ENCODE measurements at regions not wholly inside any gene's neighbourhood (a gene's known extent, or its start where the extent isn't known, plus 50 kb on each side); places are given as distances from the start of the nearest gene placed in this dataset.

DNA sequence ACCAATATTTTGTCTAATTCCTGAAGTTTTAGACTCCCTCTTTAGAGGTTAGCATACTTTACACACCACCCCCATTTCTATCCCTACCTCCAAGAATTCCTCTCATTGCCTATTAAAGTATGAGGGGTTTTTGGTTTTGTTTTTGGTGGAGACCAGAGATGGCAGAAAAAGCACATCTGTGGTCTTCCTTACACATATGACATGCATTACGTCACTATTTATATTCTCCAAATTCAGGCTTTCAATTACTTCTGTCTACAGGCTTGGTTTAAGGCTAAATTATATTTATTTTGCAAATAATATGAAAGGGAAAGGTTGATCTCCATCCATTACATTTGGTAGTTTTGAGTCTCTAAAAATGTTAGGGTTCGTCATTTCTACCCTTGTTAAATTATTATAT, 674.6 kb downstream of the LMO4 start:
- Histone ChIP-seq H3K36me3 (no peaks in the 10 kb centered on the region), H3K4me1 (no peaks in the 10 kb centered on the region), H3K27me3 (no peaks in the 10 kb centered on the region), H3K9me3 (no peaks in the 10 kb centered on the region), H3K27ac (no peak overlapping the region), H3K4me3 (no peak overlapping the region)
- TF ChIP-seq EP300 (IDR thresholded peaks at IDR 0.05) (no peak), POLR2A (IDR thresholded peaks at IDR 0.05) (no peak), POLR2AphosphoS5 (IDR thresholded peaks at IDR 0.05) (no peak)
- TF ChIP-seq, protein P1, sequence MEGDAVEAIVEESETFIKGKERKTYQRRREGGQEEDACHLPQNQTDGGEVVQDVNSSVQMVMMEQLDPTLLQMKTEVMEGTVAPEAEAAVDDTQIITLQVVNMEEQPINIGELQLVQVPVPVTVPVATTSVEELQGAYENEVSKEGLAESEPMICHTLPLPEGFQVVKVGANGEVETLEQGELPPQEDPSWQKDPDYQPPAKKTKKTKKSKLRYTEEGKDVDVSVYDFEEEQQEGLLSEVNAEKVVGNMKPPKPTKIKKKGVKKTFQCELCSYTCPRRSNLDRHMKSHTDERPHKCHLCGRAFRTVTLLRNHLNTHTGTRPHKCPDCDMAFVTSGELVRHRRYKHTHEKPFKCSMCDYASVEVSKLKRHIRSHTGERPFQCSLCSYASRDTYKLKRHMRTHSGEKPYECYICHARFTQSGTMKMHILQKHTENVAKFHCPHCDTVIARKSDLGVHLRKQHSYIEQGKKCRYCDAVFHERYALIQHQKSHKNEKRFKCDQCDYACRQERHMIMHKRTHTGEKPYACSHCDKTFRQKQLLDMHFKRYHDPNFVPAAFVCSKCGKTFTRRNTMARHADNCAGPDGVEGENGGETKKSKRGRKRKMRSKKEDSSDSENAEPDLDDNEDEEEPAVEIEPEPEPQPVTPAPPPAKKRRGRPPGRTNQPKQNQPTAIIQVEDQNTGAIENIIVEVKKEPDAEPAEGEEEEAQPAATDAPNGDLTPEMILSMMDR (IDR thresholded peaks at IDR 0.05): no peak
- 85% methylated on average over 2 of the region's 2 CpGs for WGBS
- no peak for DNase-seq (ENCODE audit: low spot score in 2 of 2)

DNA sequence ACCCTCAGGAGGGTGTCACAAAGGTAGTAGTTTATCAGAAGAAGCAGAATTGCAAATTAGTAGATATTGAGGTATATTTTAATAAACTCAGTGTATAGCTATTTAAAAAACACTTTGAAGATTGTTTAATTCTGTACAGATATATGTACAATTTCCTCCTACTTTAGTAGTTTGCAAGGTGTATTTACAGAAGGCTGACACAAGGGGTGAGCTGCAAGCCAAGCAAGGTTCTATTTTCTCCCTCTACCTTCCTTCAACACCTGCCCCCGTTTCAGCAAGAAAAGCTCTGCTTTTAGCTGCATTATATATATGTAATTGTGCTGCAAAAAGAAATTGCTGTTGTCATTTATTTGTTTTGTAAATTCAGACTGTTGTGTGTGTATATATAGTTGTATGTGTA, 674.2 kb upstream of the PKN2 start:
- Histone ChIP-seq H3K27me3 (no peaks in the 10 kb centered on the region), H3K9me3 (no peaks in the 10 kb centered on the region), H3K4me3 (no peak overlapping the region), H3K36me3 (no peaks in the 10 kb centered on the region), H3K27ac (no peak overlapping the region), H3K4me1 (no peaks in the 10 kb centered on the region)
- DNase-seq (ENCODE audit: low spot score in 2 of 2): no peak
- WGBS: 57% methylated on average over 1 of the region's 1 CpG
- TF ChIP-seq POLR2A (IDR thresholded peaks at IDR 0.05) (no peak), EP300 (IDR thresholded peaks at IDR 0.05) (no peak), POLR2AphosphoS5 (IDR thresholded peaks at IDR 0.05) (no peak)
- TF ChIP-seq, protein P1 (IDR thresholded peaks at IDR 0.05): no peak

DNA sequence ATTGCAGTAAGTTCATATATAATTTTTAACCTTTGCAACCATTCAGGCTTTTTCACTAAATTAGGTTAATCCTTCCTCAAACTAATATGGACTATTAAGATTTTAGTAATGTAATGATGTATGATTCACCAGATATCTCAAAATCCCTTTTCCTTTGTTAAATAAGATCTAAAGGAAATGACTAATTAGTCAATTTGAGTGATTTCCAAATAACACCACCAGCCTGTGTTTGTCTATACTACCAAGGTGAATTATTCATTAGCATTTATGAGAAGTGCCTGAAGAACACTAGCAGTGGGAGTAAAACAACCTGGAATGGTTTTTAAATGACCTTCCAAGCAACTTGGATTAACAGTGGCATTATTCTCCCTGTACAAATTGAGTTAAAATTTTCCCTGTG, 670.6 kb upstream of the PKN2 start:
- Histone ChIP-seq H3K4me1 (peaks cover 5% of the 10 kb centered on the region), H3K9me3 (no peaks in the 10 kb centered on the region), H3K27ac (no peak overlapping the region), H3K4me3 (no peak overlapping the region), H3K36me3 (no peaks in the 10 kb centered on the region), H3K27me3 (no peaks in the 10 kb centered on the region)
- DNase-seq (ENCODE audit: low spot score in 2 of 2): no peak
- TF ChIP-seq EP300 (IDR thresholded peaks at IDR 0.05) (no peak), POLR2A (IDR thresholded peaks at IDR 0.05) (no peak), POLR2AphosphoS5 (IDR thresholded peaks at IDR 0.05) (no peak)
- TF ChIP-seq, protein P1 (IDR thresholded peaks at IDR 0.05): no peak

DNA sequence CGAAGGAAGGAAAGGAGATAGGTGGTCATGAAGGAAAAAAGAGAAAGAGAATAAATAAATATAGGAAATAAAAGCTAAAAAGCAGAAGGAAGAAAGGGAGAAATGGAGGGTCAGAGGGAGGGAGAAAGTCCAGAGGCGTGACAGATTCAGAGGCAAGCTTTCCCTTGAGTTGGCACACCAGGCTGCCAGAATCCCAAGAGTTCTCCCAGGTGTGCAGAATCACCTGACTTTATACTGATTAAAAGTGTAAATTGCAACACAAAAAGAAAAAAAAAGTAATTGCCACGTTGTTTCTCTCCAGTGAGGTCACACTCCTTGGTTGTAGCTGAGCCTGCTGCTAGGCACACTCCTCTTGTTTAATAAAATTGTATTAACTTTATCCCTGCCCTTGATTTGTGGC, 669.9 kb upstream of the PKN2 start:
- Histone ChIP-seq H3K4me3 (no peak overlapping the region), H3K27me3 (no peaks in the 10 kb centered on the region), H3K9me3 (no peaks in the 10 kb centered on the region), H3K36me3 (no peaks in the 10 kb centered on the region), H3K4me1 (peaks cover 5% of the 10 kb centered on the region), H3K27ac (no peak overlapping the region)
- TF ChIP-seq, protein P1 (IDR thresholded peaks at IDR 0.05): no peak
- TF ChIP-seq POLR2AphosphoS5 (IDR thresholded peaks at IDR 0.05): no peak
- no peak for TF ChIP-seq EP300 (IDR thresholded peaks at IDR 0.05)
- no peak for TF ChIP-seq POLR2A (IDR thresholded peaks at IDR 0.05)
- 74% methylated on average over 3 of the region's 3 CpGs for WGBS
- DNase-seq (ENCODE audit: low spot score in 2 of 2): no peak

DNA sequence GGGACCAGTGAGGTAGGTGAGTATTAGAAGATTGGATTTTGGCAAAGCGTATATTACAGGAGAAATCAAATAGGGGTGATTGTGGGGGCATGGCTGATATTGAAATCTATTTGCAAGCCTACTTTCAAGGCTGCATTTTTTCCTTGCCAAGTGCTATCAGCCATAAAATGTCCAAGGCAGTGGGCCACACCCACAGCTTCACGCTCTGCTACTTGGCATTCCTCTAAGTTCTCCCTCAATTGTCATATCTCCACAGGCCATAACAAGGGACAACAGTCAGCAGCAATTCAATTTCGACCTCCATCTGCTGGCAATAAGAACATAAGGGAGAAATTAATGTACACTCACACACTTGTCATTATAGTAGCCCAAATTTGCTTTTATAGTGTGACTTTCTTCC, 667.1 kb upstream of the PKN2 start:
- Histone ChIP-seq H3K9me3 (no peaks in the 10 kb centered on the region), H3K4me1 (peaks cover 5% of the 10 kb centered on the region), H3K27ac (no peak overlapping the region), H3K36me3 (no peaks in the 10 kb centered on the region), H3K4me3 (no peak overlapping the region), H3K27me3 (no peaks in the 10 kb centered on the region)
- no peak for DNase-seq (ENCODE audit: low spot score in 2 of 2)
- WGBS: 46% methylated on average over 3 of the region's 3 CpGs
- TF ChIP-seq EP300 (IDR thresholded peaks at IDR 0.05) (no peak), POLR2A (IDR thresholded peaks at IDR 0.05) (no peak), POLR2AphosphoS5 (IDR thresholded peaks at IDR 0.05) (no peak)
- TF ChIP-seq, protein P1 (IDR thresholded peaks at IDR 0.05): no peak

All from suprapubic skin (tissue), 4 donors.